Gastroesophageal sphincter (tissue), 3 donors: ENCODE measurements at regions not wholly inside any gene's neighbourhood (a gene's known extent, or its start where the extent isn't known, plus 50 kb on each side); places are given as distances from the start of the nearest gene placed in this dataset.

Experiments
- CTCF ChIP-seq, 4 experiments: fragments of 200-600 bp in 2 of 4; fragments of 450-650 bp in 2 of 4; sonication (generic) in 1 of 4; IDR thresholded peaks; one replicate each; pipeline ENCODE4 v1.5.1; 2017 to 2019; ENCODE audit warnings: antibody characterized with exemption in 4 of 4, mild to moderate bottlenecking in 2 of 4, moderate library complexity in 2 of 4
- EP300 ChIP-seq: sonication (generic); formaldehyde crosslinking; IDR thresholded peaks from one replicate; pipeline ENCODE4 v1.6.1; 2017; ENCODE audit warnings: antibody characterized with exemption, mild to moderate bottlenecking
- POLR2A ChIP-seq, 2 donors: fragments of 450-650 bp; IDR thresholded peaks; one replicate each; pipeline ENCODE4 v1.6.1; 2017; ENCODE audit warnings: antibody characterized with exemption in 2 of 2, mild to moderate bottlenecking in 2 of 2, moderate library complexity in 1 of 2

- TF ChIP-seq CTCF (IDR thresholded peaks at IDR 0.05): no peak
- no peak for TF ChIP-seq POLR2A (IDR thresholded peaks at IDR 0.05)
- TF ChIP-seq EP300: no peak
These were observed 448.2 kb downstream of the PPARGC1A start for GRCh38 chr4:23441530-23442069.
